ENCODE measurements at regions not wholly inside any gene's neighbourhood (a gene's known extent, or its start where the extent isn't known, plus 50 kb on each side); places are given as distances from the start of the nearest gene placed in this dataset.

DNA sequence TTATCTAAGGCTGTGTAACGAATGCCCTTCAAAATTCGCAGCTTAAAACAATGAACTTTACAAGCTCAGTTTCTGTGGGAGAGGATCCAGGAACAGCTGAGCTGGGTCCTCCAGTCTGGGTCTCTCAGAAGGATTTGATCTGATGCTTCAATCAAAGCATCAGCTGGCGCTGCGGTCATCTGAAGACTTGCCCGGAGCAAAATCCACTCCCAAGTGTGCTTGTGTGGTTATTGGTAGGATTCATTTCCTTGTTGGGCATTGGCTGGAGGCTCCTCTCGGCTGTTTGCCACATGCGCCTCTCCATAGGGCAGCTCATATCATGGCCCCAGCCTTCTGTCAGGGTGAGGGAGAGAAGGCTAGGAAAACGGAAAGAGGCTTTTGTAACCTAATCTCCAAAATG, 269.3 kb upstream of the CHD6 start:
- TF ChIP-seq CTCF (IDR thresholded peaks at IDR 0.05) (no peak), POLR2AphosphoS5 (IDR thresholded peaks at IDR 0.05; ENCODE audit: insufficient read depth in 1 of 2, low read depth in 1 of 2) (no peak), POLR2A (IDR thresholded peaks at IDR 0.05) (no peak)

All from vagina (tissue), 2 donors.